Astrocyte (in vitro differentiated cells and primary cell): ENCODE measurements at regions not wholly inside any gene's neighbourhood (a gene's known extent, or its start where the extent isn't known, plus 50 kb on each side); places are given as distances from the start of the nearest gene placed in this dataset.

Source experiments
- CTCF ChIP-seq: IDR thresholded peaks from 2 replicates; pipeline ENCODE4 v1.5.1; 2011; ENCODE audit warnings: low read depth, mild to moderate bottlenecking, inconsistent platforms, low read length, moderate library complexity; ENCODE audit not compliant: insufficient read depth
- EZH2 ChIP-seq: IDR thresholded peaks from 2 replicates; pipeline ENCODE4 v1.6.1; 2012; ENCODE audit warnings: mild to moderate bottlenecking, low read length, inconsistent platforms; ENCODE audit not compliant: insufficient read depth

GRCh38 chr2:2721296-2721835 is 390.3 kb upstream of the MYT1L start:
- TF ChIP-seq CTCF (no peak), EZH2 (no peak)
